ENCODE measurements at regions not wholly inside any gene's neighbourhood (a gene's known extent, or its start where the extent isn't known, plus 50 kb on each side); places are given as distances from the start of the nearest gene placed in this dataset.

GRCh38 chr4:162366146-162366545 is 202.3 kb upstream of the FSTL5 start:
- TF ChIP-seq CTCF (IDR thresholded peaks at IDR 0.05; ENCODE audit: low read depth, low read length) (no peak), EZH2phosphoT487 (IDR thresholded peaks at IDR 0.05; ENCODE audit: low read depth) (no peak)
